ENCODE measurements at regions not wholly inside any gene's neighbourhood (a gene's known extent, or its start where the extent isn't known, plus 50 kb on each side); places are given as distances from the start of the nearest gene placed in this dataset.

DNA sequence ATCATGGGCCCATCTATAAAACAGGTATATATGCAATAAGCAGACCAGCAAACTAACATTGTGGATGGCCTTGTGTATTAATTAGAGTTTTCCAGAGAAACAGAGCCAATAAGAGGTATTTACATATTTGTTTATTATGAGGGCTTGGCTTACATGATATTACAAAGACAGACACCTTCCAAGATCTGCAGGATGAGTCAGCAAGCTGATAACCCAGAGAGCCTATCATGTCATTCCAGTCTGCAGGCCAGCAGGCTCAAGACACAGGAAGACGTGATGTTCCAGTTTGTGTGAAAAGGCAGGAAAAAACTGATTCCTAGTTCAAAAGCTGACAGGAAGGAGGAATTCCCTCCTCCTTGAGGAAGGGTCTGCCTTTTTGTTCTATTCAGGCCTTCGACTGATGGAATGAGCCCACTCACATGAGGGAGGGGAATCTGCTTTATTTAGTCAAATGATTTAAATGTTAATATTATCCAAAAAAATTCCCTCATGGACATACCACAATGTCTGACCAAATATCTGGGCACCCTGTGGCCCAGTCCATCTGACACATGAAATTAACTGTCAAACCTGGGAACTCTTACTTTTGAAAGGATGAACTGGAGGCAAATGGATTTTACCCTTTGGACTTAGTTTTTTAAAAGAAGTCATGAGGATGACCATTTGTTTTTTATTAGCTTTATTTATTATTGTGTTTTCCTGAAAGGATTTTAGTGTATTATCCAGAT lies 161.2 kb upstream of the CHD1 start:
- H3K4me1 ChIP-seq, result no peaks in the 10 kb centered on the region

DNA sequence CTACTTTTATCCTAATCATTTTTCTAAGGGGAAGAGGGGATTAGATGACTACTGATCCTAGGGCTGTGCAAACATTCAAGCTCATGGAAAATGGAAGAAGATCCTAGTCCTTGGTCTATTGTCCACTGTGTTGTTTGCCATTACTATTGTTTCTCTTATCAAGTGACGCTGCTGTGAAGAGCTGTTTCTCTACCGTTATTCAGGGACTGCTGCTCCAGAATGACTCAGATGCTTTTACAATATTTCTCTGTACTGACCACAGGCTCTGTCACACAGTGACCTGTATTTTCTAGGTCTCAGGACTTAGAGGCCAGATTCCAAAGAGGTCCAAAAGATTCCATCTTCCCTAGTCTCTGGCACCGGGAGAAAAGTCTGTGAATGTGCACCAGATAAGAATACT lies 159.5 kb upstream of the CHD1 start:
- Histone ChIP-seq H3K36me3 (no peaks in the 10 kb centered on the region), H3K27me3 (no peaks in the 10 kb centered on the region), H3K9me3 (no peaks in the 10 kb centered on the region), H3K27ac (no peak overlapping the region), H3K4me1 (no peaks in the 10 kb centered on the region), H3K4me3 (no peak overlapping the region)
- DNase-seq (ENCODE audit: low spot score in 2 of 2), result no peak
- TF ChIP-seq, protein P1, sequence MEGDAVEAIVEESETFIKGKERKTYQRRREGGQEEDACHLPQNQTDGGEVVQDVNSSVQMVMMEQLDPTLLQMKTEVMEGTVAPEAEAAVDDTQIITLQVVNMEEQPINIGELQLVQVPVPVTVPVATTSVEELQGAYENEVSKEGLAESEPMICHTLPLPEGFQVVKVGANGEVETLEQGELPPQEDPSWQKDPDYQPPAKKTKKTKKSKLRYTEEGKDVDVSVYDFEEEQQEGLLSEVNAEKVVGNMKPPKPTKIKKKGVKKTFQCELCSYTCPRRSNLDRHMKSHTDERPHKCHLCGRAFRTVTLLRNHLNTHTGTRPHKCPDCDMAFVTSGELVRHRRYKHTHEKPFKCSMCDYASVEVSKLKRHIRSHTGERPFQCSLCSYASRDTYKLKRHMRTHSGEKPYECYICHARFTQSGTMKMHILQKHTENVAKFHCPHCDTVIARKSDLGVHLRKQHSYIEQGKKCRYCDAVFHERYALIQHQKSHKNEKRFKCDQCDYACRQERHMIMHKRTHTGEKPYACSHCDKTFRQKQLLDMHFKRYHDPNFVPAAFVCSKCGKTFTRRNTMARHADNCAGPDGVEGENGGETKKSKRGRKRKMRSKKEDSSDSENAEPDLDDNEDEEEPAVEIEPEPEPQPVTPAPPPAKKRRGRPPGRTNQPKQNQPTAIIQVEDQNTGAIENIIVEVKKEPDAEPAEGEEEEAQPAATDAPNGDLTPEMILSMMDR (IDR thresholded peaks at IDR 0.05), result no peak
- intact Hi-C loops (cut with DNase I), result no loop called here

More for the DNA sequence above, 161.2 kb upstream of the CHD1 start:
- Histone ChIP-seq H3K27me3 (no peaks in the 10 kb centered on the region), H3K27ac (no peak overlapping the region), H3K9me3 (no peaks in the 10 kb centered on the region), H3K36me3 (no peaks in the 10 kb centered on the region), H3K4me3 (no peak overlapping the region)
- no peak for DNase-seq (ENCODE audit: low spot score in 2 of 2)
- TF ChIP-seq, protein P1 (IDR thresholded peaks at IDR 0.05), result no peak
- intact Hi-C loops (cut with DNase I), result no loop called here

GRCh38 chr5:99083197-99083596 lies 154.4 kb upstream of the CHD1 start:
- H3K9me3 ChIP-seq, result no peaks in the 10 kb centered on the region
- no peak overlapping the region for H3K27ac ChIP-seq
- H3K4me1 ChIP-seq, result no peaks in the 10 kb centered on the region
- no peaks in the 10 kb centered on the region for H3K36me3 ChIP-seq
- no peaks in the 10 kb centered on the region for H3K27me3 ChIP-seq
- DNase-seq (ENCODE audit: low spot score in 2 of 2), result no peak
- no peak overlapping the region for H3K4me3 ChIP-seq
- intact Hi-C loops (cut with DNase I), result no loop called here
- TF ChIP-seq, protein P1 (IDR thresholded peaks at IDR 0.05), result no peak

- DNase-seq (ENCODE audit: low spot score in 2 of 2), result no peak
- H3K27ac ChIP-seq, result no peak overlapping the region
- H3K27me3 ChIP-seq, result no peaks in the 10 kb centered on the region
- no peaks in the 10 kb centered on the region for H3K4me1 ChIP-seq
- H3K4me3 ChIP-seq, result no peak overlapping the region
- H3K36me3 ChIP-seq, result no peaks in the 10 kb centered on the region
- TF ChIP-seq, protein P1 (IDR thresholded peaks at IDR 0.05), result no peak
- no peaks in the 10 kb centered on the region for H3K9me3 ChIP-seq
- intact Hi-C loops (cut with DNase I), result no loop called here
These were observed 152.9 kb upstream of the CHD1 start for GRCh38 chr5:99081711-99082110.

DNA sequence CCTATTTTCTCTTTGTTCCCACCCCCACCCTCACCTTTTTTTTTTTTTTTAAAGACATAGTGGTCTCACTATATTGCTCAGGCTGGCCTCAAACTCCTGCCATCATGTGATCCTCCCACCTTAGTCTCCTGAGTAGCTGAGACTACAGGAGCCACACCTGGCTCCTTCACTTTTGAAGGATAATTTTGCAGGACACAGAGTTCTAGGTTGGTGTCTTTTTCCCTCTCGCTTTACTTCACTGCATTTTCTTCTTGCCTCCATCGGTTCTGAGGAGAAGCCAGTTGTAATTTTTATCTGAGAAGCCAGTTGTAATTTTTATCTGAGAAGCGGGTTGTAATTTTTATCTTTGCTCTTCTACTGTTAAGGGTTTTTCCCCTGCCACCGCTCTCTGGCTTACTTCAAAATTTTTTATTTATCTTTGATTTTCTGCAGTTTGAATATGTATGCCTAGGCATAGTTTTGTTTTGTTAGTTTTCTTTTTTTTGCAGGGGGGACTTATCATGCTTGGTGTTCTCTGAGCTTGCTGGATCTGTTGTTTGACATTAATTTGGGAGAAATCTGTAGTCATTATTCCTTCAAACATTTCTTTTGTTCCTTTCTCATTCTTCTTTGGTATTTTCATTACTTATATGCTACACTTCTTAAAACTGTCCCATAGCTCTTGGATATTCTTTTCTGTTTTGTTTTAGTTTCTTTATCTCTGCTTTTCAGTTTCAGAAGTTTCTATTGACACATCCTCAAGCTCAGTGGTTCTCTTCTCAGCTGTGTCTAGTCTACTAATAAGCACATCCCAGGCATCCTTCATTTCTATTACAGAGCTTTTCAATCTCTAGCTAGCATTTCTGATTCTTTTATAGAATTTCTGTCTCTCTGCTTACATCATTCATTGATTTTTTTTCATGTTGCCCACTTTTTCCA lies 148.2 kb upstream of the CHD1 start:
- H3K27me3 ChIP-seq, result no peaks in the 10 kb centered on the region
- H3K4me3 ChIP-seq, result no peak overlapping the region
- H3K4me1 ChIP-seq, result no peaks in the 10 kb centered on the region
- no peak for DNase-seq (ENCODE audit: low spot score in 2 of 2)
- H3K9me3 ChIP-seq, result no peaks in the 10 kb centered on the region
- intact Hi-C loops (cut with DNase I), result no loop called here
- H3K27ac ChIP-seq, result no peak overlapping the region
- no peaks in the 10 kb centered on the region for H3K36me3 ChIP-seq
- TF ChIP-seq, protein P1 (IDR thresholded peaks at IDR 0.05), result no peak

Measured in ascending aorta (tissue), 2 donors.